GM23248 (cell line): ENCODE measurements at regions not wholly inside any gene's neighbourhood (a gene's known extent, or its start where the extent isn't known, plus 50 kb on each side); places are given as distances from the start of the nearest gene placed in this dataset.

Source experiments
- DNase-seq: peaks from one replicate; pipeline ENCODE4 v3.0.0-alpha.2; 2015
- H2AFZ ChIP-seq: fragments of 200-600 bp; sonication (generic); 2 replicates; pipeline ENCODE4 v1.6.1; 2016; ENCODE audit warnings: antibody characterized with exemption
- H3F3A ChIP-seq: fragments of 200-600 bp; sonication (generic); 2 replicates; pipeline ENCODE4 v1.6.1; 2016; ENCODE audit warnings: mild to moderate bottlenecking, antibody characterized with exemption, mixed run types; ENCODE audit not compliant: insufficient read depth
- H3K27ac ChIP-seq: fragments of 200-600 bp; sonication (generic); 2 replicates; pipeline ENCODE4 v1.5.1; 2016; ENCODE audit warnings: mild to moderate bottlenecking
- H3K27me3 ChIP-seq: fragments of 200-600 bp; sonication (generic); replicated peaks from 2 replicates; pipeline ENCODE4 v1.6.1; 2016; ENCODE audit warnings: mild to moderate bottlenecking; ENCODE audit not compliant: insufficient read depth
- H3K36me3 ChIP-seq: fragments of 200-600 bp; sonication (generic); 2 replicates; pipeline ENCODE4 v1.6.1; 2016; ENCODE audit warnings: low read depth, mild to moderate bottlenecking
- H3K4me1 ChIP-seq: fragments of 200-600 bp; sonication (generic); 2 replicates; pipeline ENCODE4 v1.6.1; 2016; ENCODE audit warnings: mild to moderate bottlenecking; ENCODE audit not compliant: insufficient read depth
- H3K4me2 ChIP-seq: fragments of 200-600 bp; sonication (generic); one replicate; pipeline ENCODE4 v1.6.1; 2016; ENCODE audit warnings: mild to moderate bottlenecking; ENCODE audit not compliant: unreplicated experiment
- H3K4me3 ChIP-seq: fragments of 200-600 bp; sonication (generic); 2 replicates; pipeline ENCODE4 v1.5.1; 2016; ENCODE audit warnings: mild to moderate bottlenecking
- H3K79me2 ChIP-seq: fragments of 200-600 bp; sonication (generic); 2 replicates; pipeline ENCODE4 v1.6.1; 2016; ENCODE audit warnings: mild to moderate bottlenecking; ENCODE audit not compliant: insufficient read depth
- H3K9ac ChIP-seq: fragments of 200-600 bp; sonication (generic); 2 replicates; pipeline ENCODE4 v1.6.1; 2016; ENCODE audit warnings: mild to moderate bottlenecking
- H3K9me2 ChIP-seq: fragments of 200-600 bp; sonication (generic); 2 replicates; pipeline ENCODE4 v1.6.1; 2016; ENCODE audit warnings: mixed run types, mild to moderate bottlenecking, moderate library complexity; ENCODE audit not compliant: insufficient read depth
- H3K9me3 ChIP-seq: fragments of 200-600 bp; sonication (generic); one replicate; pipeline ENCODE4 v1.6.1; 2017; ENCODE audit warnings: low read depth
- H4K20me1 ChIP-seq: fragments of 200-600 bp; sonication (generic); 2 replicates; pipeline ENCODE4 v1.6.0; 2016; ENCODE audit not compliant: insufficient read depth
- EZH2 ChIP-seq: fragments of 200-600 bp; sonication (generic); IDR thresholded peaks from 2 replicates; pipeline ENCODE4 v1.6.1; 2018; ENCODE audit warnings: antibody characterized with exemption, mild to moderate bottlenecking; ENCODE audit not compliant: insufficient read depth, poor library complexity, severe bottlenecking
- EZH2phosphoT487 ChIP-seq: fragments of 200-600 bp; sonication (generic); IDR thresholded peaks from 2 replicates; pipeline ENCODE4 v1.6.1; 2018; ENCODE audit warnings: antibody characterized with exemption, moderate library complexity, mild to moderate bottlenecking, low read depth; ENCODE audit not compliant: insufficient read depth
- WGBS, 2 experiments: methylation state at CpG; one replicate each; pipeline ENCODE4 v1.1.6; 2015 to 2017; ENCODE audit warnings: low lambda C conversion rate in 2 of 2, low coverage in 1 of 2; ENCODE audit errors: missing lambda C conversion rate in 2 of 2; 5-methylcytosine and 5-hydroxymethylcytosine counted together
- in situ Hi-C: fragments of 300-500 bp; cut with MboI; formaldehyde crosslinking; loops from 2 replicates; pipeline ENCODE4 v1.15.0; 2020

DNA sequence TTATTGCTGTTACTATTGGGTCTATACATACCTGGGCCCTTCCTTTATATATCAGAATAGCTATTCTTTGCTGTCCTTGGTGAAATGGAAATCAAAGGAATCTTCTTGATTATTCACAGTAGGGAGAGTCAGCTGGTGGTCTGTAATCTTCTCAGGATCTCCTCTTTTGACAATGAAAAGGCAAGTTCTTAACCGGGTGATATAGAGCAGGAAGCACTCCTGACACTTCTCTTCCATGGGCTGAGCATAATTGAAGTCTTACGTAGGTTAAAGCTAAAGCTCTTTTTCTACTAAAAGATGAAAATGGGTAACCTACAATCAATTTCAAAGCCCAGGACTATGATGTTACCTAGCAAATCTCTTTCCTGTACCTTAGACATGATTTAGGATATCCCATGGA is 274.9 kb upstream of the LCORL start:
- no peaks in the 10 kb centered on the region for H4K20me1 ChIP-seq
- H3K4me3 ChIP-seq, result no peak overlapping the region
- no peaks in the 10 kb centered on the region for H3K79me2 ChIP-seq
- TF ChIP-seq EZH2phosphoT487 (no peak), EZH2 (no peak)
- no peaks in the 10 kb centered on the region for H3F3A ChIP-seq
- no peaks in the 10 kb centered on the region for H3K27me3 ChIP-seq
- WGBS, 2 experiments, result 26 to 34% methylated on average over 2 of the region's 2 CpGs
- H3K9me3 ChIP-seq, result no peaks in the 10 kb centered on the region
- no peak overlapping the region for H3K9ac ChIP-seq
- H3K36me3 ChIP-seq, result no peaks in the 10 kb centered on the region
- in situ Hi-C loops, result no loop called here
- H3K4me1 ChIP-seq, result no peaks in the 10 kb centered on the region
- H3K27ac ChIP-seq, result no peak overlapping the region
- no peaks in the 10 kb centered on the region for H3K9me2 ChIP-seq
- no peak for DNase-seq
- H2AFZ ChIP-seq, result no peak overlapping the region
- no peak overlapping the region for H3K4me2 ChIP-seq

DNA sequence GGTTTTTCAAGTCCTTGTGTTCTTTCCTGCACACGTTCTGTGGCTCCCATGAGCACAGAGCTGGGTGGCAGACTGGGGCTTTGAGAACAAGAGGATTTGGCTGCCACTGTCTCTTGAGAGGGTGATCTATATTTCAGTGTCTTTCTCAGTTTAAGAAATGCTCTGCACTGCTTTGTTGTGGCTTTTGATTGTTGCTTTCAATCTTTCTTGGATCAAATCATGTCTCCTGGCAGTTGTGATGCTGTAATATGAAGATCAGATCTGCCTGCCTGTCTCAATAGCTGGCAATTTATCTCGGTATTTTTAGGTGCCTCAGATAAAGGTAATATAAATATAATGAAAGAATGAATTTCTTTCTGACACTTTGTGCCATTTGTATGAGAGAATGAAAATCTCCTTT is 273.3 kb upstream of the LCORL start:
- no peak overlapping the region for H3K4me2 ChIP-seq
- H3K9me3 ChIP-seq, result no peaks in the 10 kb centered on the region
- H3K9me2 ChIP-seq, result no peaks in the 10 kb centered on the region
- H4K20me1 ChIP-seq, result no peaks in the 10 kb centered on the region
- H3K9ac ChIP-seq, result no peak overlapping the region
- H3K27ac ChIP-seq, result no peak overlapping the region
- no peak overlapping the region for H2AFZ ChIP-seq
- H3K4me3 ChIP-seq, result no peak overlapping the region
- no peak for DNase-seq
- TF ChIP-seq EZH2 (no peak), EZH2phosphoT487 (no peak)
- no peaks in the 10 kb centered on the region for H3K4me1 ChIP-seq
- 2 to 5% methylated on average over 2 of the region's 2 CpGs for WGBS, 2 experiments
- in situ Hi-C loops, result no loop called here
- no peaks in the 10 kb centered on the region for H3F3A ChIP-seq
- no peaks in the 10 kb centered on the region for H3K27me3 ChIP-seq
- H3K79me2 ChIP-seq, result no peaks in the 10 kb centered on the region
- no peaks in the 10 kb centered on the region for H3K36me3 ChIP-seq

DNA sequence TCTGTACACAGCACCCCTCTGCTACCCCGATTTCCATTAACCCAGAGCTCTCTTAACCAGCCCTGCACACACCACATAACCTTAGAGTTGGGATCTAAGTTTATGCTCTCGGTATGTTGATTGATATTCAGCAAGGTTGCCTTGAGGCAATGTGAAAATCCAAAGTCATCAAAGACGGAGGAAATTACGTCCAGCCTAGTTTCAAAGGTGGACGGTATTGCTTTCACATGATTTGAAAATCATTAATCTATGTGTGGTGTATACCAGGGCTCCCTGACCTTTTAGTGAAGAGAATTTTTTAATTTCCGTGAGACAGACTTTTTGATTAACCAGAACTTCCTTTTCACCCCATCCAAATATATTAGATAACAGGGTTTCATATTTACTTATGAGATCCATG is 272.5 kb upstream of the LCORL start:
- TF ChIP-seq EZH2 (no peak), EZH2phosphoT487 (no peak)
- 32 to 37% methylated on average over 6 of the region's 6 CpGs for WGBS, 2 experiments
- Histone ChIP-seq H4K20me1 (no peaks in the 10 kb centered on the region), H3F3A (no peaks in the 10 kb centered on the region), H2AFZ (no peak overlapping the region), H3K27ac (no peak overlapping the region), H3K4me1 (no peaks in the 10 kb centered on the region), H3K4me2 (no peak overlapping the region), H3K4me3 (no peak overlapping the region), H3K79me2 (no peaks in the 10 kb centered on the region), H3K36me3 (no peaks in the 10 kb centered on the region), H3K9me3 (no peaks in the 10 kb centered on the region), H3K27me3 (no peaks in the 10 kb centered on the region), H3K9me2 (no peaks in the 10 kb centered on the region), H3K9ac (no peak overlapping the region)
- in situ Hi-C loops, result no loop called here
- DNase-seq, result no peak

DNA sequence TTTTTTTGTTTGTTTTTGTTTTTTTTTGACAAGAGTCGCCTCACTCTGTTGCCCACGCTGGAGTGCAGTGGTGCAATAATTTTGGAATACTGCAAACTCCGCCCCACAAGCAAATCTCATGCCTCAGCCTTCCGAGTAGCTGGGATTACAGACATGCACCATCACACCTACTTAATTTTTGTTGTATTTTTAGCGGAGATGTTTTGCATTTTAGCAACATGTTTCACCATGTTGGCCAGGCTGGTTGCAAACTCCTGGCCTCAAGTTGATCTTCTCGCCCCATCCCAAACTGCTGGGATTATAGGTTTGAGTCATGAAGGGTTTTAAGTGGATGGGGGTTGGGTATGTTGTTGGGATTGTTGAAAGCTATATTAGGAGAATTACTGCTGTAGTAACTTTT is 270.9 kb upstream of the LCORL start:
- Histone ChIP-seq H3K9ac (no peak overlapping the region), H3F3A (no peaks in the 10 kb centered on the region), H3K27ac (no peak overlapping the region), H3K4me2 (no peak overlapping the region), H3K27me3 (no peaks in the 10 kb centered on the region), H3K79me2 (no peaks in the 10 kb centered on the region), H3K9me3 (no peaks in the 10 kb centered on the region), H4K20me1 (no peaks in the 10 kb centered on the region), H3K36me3 (no peaks in the 10 kb centered on the region), H3K4me3 (no peak overlapping the region), H2AFZ (no peak overlapping the region), H3K4me1 (no peaks in the 10 kb centered on the region), H3K9me2 (no peaks in the 10 kb centered on the region)
- 17 to 24% methylated on average over 6 of the region's 6 CpGs for WGBS, 2 experiments
- in situ Hi-C loops, result no loop called here
- no peak for TF ChIP-seq EZH2
- no peak for TF ChIP-seq EZH2phosphoT487
- no peak for DNase-seq

DNA sequence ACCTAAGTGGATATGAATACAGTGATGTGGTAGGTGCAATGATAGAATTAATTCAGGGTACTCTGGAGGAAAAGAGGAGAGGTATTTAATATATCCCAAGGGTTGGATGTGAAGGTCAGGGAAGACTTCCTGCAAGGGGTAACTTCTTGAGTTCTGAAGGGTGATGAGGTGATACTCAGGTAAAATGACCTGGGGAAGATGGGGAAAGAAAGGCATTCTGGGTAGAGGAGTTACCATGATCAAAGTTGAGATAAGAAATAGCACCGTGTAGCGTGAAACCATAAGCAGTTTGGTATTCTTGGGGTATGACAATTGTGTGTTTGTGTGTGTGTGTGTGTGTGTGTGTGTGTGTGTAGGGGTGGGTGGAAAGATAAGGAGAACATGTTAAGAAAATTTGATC is 270.4 kb upstream of the LCORL start:
- Histone ChIP-seq H2AFZ (no peak overlapping the region), H3K4me2 (no peak overlapping the region), H3K9me3 (no peaks in the 10 kb centered on the region), H3K9ac (no peak overlapping the region), H3K79me2 (no peaks in the 10 kb centered on the region), H3K4me1 (no peaks in the 10 kb centered on the region), H3F3A (no peaks in the 10 kb centered on the region), H4K20me1 (no peaks in the 10 kb centered on the region), H3K4me3 (no peak overlapping the region), H3K9me2 (no peaks in the 10 kb centered on the region), H3K27me3 (no peaks in the 10 kb centered on the region), H3K36me3 (no peaks in the 10 kb centered on the region), H3K27ac (no peak overlapping the region)
- no peak for DNase-seq
- no peak for TF ChIP-seq EZH2
- no peak for TF ChIP-seq EZH2phosphoT487
- 27 to 28% methylated on average over 2 of the region's 2 CpGs for WGBS, 2 experiments
- in situ Hi-C loops, result no loop called here
